Ovary (tissue), 3 donors: ENCODE measurements at regions not wholly inside any gene's neighbourhood (a gene's known extent, or its start where the extent isn't known, plus 50 kb on each side); places are given as distances from the start of the nearest gene placed in this dataset.

ENCODE experiments used
- CTCF ChIP-seq, 3 donors: fragments of 450-650 bp in 2 of 3; fragments of 200-600 bp in 1 of 3; IDR thresholded peaks; one replicate each; pipeline versions ENCODE4 v1.5.1 to v1.8.0; 2016 to 2022; ENCODE audit warnings: antibody characterized with exemption in 3 of 3, mild to moderate bottlenecking in 1 of 3
- EP300 ChIP-seq: sonication (generic); formaldehyde crosslinking; IDR thresholded peaks from one replicate; pipeline ENCODE4 v1.6.1; 2017; ENCODE audit warnings: antibody characterized with exemption
- donor health status: DM: no; HTN: no; CAD: no.

GRCh38 chr10:106481598-106482275, 682.8 kb downstream of the SORCS1 start:
- no peak for TF ChIP-seq CTCF (IDR thresholded peaks at IDR 0.05)
- TF ChIP-seq EP300: no peak
